ENCODE measurements at regions not wholly inside any gene's neighbourhood (a gene's known extent, or its start where the extent isn't known, plus 50 kb on each side); places are given as distances from the start of the nearest gene placed in this dataset.

DNA sequence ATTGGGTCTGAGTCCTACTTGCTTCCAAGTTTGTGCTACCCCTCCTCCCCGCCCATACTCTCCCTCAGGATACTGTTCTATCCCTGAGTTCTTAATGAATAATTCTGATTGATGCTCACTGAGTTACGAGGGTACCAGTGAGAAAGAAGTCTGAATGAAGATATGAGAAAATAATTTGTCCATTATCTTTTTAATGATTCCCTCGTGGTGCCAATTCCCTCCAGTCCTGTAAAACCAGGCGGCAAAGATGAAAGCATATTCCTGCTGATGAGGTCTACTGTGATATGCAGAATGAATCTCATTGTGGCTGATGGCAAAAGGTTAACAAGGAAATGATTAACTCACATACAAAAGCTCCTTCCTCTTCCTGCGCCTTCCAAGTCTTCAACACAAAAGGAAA, 650.2 kb upstream of the SLC39A10 start:
- Histone ChIP-seq H2AFZ (ENCODE audit: low read length) (no peak overlapping the region), H3K36me3 (replicated peaks; ENCODE audit: insufficient read depth, low read length) (no peaks in the 10 kb centered on the region), H3K27ac (ENCODE audit: low read length) (no peak overlapping the region), H3K4me2 (ENCODE audit: low read depth, low read length) (no peak overlapping the region), H3K9me3 (replicated peaks; ENCODE audit: insufficient read depth, low read length) (no peaks in the 10 kb centered on the region), H4K20me1 (ENCODE audit: insufficient read depth, low read length) (no peaks in the 10 kb centered on the region), H3F3A (ENCODE audit: insufficient read depth, low read length) (no peaks in the 10 kb centered on the region), H3K4me1 (ENCODE audit: low read length) (no peaks in the 10 kb centered on the region), H3K4me3 (ENCODE audit: low read length) (no peak overlapping the region), H3K79me2 (ENCODE audit: low read length) (no peaks in the 10 kb centered on the region), H3K9ac (ENCODE audit: low read length) (no peak overlapping the region), H3K27me3 (replicated peaks; ENCODE audit: insufficient read depth, low read length) (no peaks in the 10 kb centered on the region), H3K9me2 (replicated peaks; ENCODE audit: insufficient read depth, low read length) (no peaks in the 10 kb centered on the region)
- DNase-seq: no peak
- TF ChIP-seq CTCF (IDR thresholded peaks at IDR 0.05; ENCODE audit: low read length): no peak
- no peak for TF ChIP-seq EZH2 (optimal IDR thresholded peaks at IDR 0.05; ENCODE audit: low read depth, low read length)
- no peak for TF ChIP-seq EZH2phosphoT487 (IDR thresholded peaks at IDR 0.05; ENCODE audit: low read length)

GRCh38 chr2:195003881-195004471, 653.0 kb upstream of the SLC39A10 start:
- Histone ChIP-seq H3K27me3 (replicated peaks; ENCODE audit: insufficient read depth, low read length) (no peaks in the 10 kb centered on the region), H4K20me1 (ENCODE audit: insufficient read depth, low read length) (no peaks in the 10 kb centered on the region), H3K4me3 (ENCODE audit: low read length) (no peak overlapping the region), H3K4me1 (ENCODE audit: low read length) (no peaks in the 10 kb centered on the region), H3K9ac (ENCODE audit: low read length) (no peak overlapping the region), H3K9me2 (replicated peaks; ENCODE audit: insufficient read depth, low read length) (no peaks in the 10 kb centered on the region), H3K36me3 (replicated peaks; ENCODE audit: insufficient read depth, low read length) (no peaks in the 10 kb centered on the region), H2AFZ (ENCODE audit: low read length) (no peak overlapping the region), H3K27ac (ENCODE audit: low read length) (no peak overlapping the region), H3F3A (ENCODE audit: insufficient read depth, low read length) (no peaks in the 10 kb centered on the region), H3K79me2 (ENCODE audit: low read length) (no peaks in the 10 kb centered on the region), H3K4me2 (ENCODE audit: low read depth, low read length) (no peak overlapping the region), H3K9me3 (replicated peaks; ENCODE audit: insufficient read depth, low read length) (no peaks in the 10 kb centered on the region)
- no peak for DNase-seq
- TF ChIP-seq EZH2 (optimal IDR thresholded peaks at IDR 0.05; ENCODE audit: low read depth, low read length): no peak
- TF ChIP-seq CTCF (IDR thresholded peaks at IDR 0.05; ENCODE audit: low read length): no peak
- no peak for TF ChIP-seq EZH2phosphoT487 (IDR thresholded peaks at IDR 0.05; ENCODE audit: low read length)

GRCh38 chr2:195001924-195002323, 655.1 kb upstream of the SLC39A10 start:
- H3K9me3 ChIP-seq (replicated peaks; ENCODE audit: insufficient read depth, low read length): no peaks in the 10 kb centered on the region
- H3K4me2 ChIP-seq (ENCODE audit: low read depth, low read length): no peak overlapping the region
- no peak overlapping the region for H3K9ac ChIP-seq (ENCODE audit: low read length)
- DNase-seq: no peak
- no peaks in the 10 kb centered on the region for H3K79me2 ChIP-seq (ENCODE audit: low read length)
- no peak overlapping the region for H2AFZ ChIP-seq (ENCODE audit: low read length)
- H3K4me3 ChIP-seq (ENCODE audit: low read length): no peak overlapping the region
- no peaks in the 10 kb centered on the region for H3K36me3 ChIP-seq (replicated peaks; ENCODE audit: insufficient read depth, low read length)
- H3K27me3 ChIP-seq (replicated peaks; ENCODE audit: insufficient read depth, low read length): no peaks in the 10 kb centered on the region
- no peaks in the 10 kb centered on the region for H4K20me1 ChIP-seq (ENCODE audit: insufficient read depth, low read length)
- TF ChIP-seq EZH2phosphoT487 (IDR thresholded peaks at IDR 0.05; ENCODE audit: low read length) (no peak), EZH2 (optimal IDR thresholded peaks at IDR 0.05; ENCODE audit: low read depth, low read length) (no peak)
- H3K9me2 ChIP-seq (replicated peaks; ENCODE audit: insufficient read depth, low read length): no peaks in the 10 kb centered on the region
- H3K4me1 ChIP-seq (ENCODE audit: low read length): no peaks in the 10 kb centered on the region
- no peak overlapping the region for H3K27ac ChIP-seq (ENCODE audit: low read length)
- no peaks in the 10 kb centered on the region for H3F3A ChIP-seq (ENCODE audit: insufficient read depth, low read length)

- H3F3A ChIP-seq (ENCODE audit: insufficient read depth, low read length): no peaks in the 10 kb centered on the region
- no peak for TF ChIP-seq CTCF (IDR thresholded peaks at IDR 0.05; ENCODE audit: low read length)
- TF ChIP-seq EZH2 (optimal IDR thresholded peaks at IDR 0.05; ENCODE audit: low read depth, low read length): no peak
- TF ChIP-seq EZH2phosphoT487 (IDR thresholded peaks at IDR 0.05; ENCODE audit: low read length): no peak
- H3K9ac ChIP-seq (ENCODE audit: low read length): no peak overlapping the region
- H3K4me3 ChIP-seq (ENCODE audit: low read length): no peak overlapping the region
- no peaks in the 10 kb centered on the region for H3K79me2 ChIP-seq (ENCODE audit: low read length)
- no peak overlapping the region for H2AFZ ChIP-seq (ENCODE audit: low read length)
- no peaks in the 10 kb centered on the region for H3K9me3 ChIP-seq (replicated peaks; ENCODE audit: insufficient read depth, low read length)
- no peaks in the 10 kb centered on the region for H3K27me3 ChIP-seq (replicated peaks; ENCODE audit: insufficient read depth, low read length)
- no peaks in the 10 kb centered on the region for H3K9me2 ChIP-seq (replicated peaks; ENCODE audit: insufficient read depth, low read length)
- no peak for DNase-seq
- H4K20me1 ChIP-seq (ENCODE audit: insufficient read depth, low read length): no peaks in the 10 kb centered on the region
- no peaks in the 10 kb centered on the region for H3K36me3 ChIP-seq (replicated peaks; ENCODE audit: insufficient read depth, low read length)
- H3K27ac ChIP-seq (ENCODE audit: low read length): no peak overlapping the region
- H3K4me1 ChIP-seq (ENCODE audit: low read length): no peaks in the 10 kb centered on the region
- no peak overlapping the region for H3K4me2 ChIP-seq (ENCODE audit: low read depth, low read length)
These were observed 657.3 kb upstream of the SLC39A10 start for GRCh38 chr2:194999771-195000170.
